H54 (cell line): ENCODE measurements at regions not wholly inside any gene's neighbourhood (a gene's known extent, or its start where the extent isn't known, plus 50 kb on each side); places are given as distances from the start of the nearest gene placed in this dataset.
A peak's percentile ranks its signal among the peaks of the same experiment; 100 is the strongest.
"Not testable (repeated sequence)": the region's sequence is repeated elsewhere in the genome, so short reads cannot be mapped to it uniquely, and the experiment has no call there.

Source experiments
- DNase-seq: peaks from one replicate; pipeline ENCODE4 v3.0.0; 2011; ENCODE audit warnings: low spot score, mixed read lengths; ENCODE audit not compliant: insufficient read length
- FAIRE-seq: peaks from 3 replicates; lab custom pipeline; 2011; peaks lifted over from hg19 to GRCh38; lab: Jason Lieb, UNC
- POLR2A ChIP-seq: IDR thresholded peaks from 2 replicates; pipeline ENCODE4 v1.6.1; 2011; ENCODE audit warnings: low read depth, mild to moderate bottlenecking, low read length

DNA sequence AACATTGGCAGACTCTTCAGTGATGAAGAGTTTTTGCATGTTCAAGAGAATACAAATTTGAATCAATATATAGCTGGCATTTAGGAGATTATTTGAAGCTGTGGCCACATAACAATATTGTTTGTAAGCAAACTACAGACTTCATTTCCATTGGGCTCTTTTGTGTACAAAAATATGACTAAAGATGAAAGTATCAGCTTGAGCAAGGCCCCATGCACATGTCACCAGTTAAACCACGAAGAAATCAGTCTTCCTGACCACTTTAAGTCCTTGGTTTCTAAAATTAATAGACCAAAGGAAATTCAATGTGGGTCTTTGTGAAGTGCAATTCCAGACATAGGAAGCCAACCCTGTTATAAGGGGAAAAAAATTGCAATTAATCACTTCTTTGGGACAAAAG, 1664.6 kb upstream of the ADGRL3 start:
- FAIRE-seq (no peak), DNase-seq (no peak)
- TF ChIP-seq POLR2A: no peak

DNA sequence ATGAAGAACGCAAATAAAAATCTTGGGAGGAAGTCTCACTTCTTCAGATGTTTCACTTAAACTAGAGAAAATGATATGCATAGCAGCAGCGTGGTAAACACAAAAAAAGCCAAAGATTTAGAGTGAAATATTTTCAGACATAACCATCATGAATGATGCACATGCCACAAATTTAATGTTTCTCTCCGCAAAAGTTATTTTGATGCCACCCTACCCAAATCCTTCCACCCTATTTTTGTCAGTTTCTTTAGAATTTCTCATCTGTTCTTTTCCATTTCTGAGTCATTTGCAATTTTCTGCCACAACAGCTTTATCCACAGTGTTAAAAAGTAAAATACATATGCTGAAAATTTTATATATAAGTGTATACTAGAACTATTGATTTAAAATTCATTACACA, 1663.7 kb upstream of the ADGRL3 start:
- TF ChIP-seq POLR2A: no peak
- FAIRE-seq: no peak
- DNase-seq: no peak

DNA sequence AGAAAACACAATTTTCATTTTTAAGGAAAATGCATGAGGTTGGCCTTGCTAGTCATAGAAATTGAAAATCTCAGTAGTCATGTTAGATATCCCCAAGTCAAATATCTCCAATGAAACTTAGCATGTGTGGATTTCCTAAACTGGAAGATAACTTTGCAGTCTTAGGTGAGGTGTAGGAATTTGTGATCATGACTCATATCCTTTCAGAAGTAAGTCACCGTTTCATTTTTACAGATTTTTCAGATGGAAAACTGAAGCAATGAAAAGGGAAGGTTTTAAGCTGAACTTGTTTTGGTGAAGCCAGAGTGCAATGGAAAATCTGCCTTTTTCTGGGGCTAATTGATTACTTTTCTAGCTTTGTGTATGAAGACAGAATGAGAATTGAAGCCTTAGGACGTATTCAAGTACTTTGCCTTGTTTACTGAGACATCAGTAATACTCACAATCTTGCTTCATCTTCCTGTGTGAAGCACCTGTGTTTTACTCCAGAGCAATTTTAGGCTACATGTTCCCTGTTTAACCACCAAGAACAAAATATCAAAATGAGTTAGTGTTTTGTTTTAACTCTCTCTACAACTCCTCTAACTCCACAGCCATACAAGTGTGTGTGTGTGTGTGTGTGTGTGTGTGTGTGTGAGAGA, 1662.8 kb upstream of the ADGRL3 start:
- DNase-seq (no peak), FAIRE-seq (peak; percentile 41)
- TF ChIP-seq POLR2A: no peak

DNA sequence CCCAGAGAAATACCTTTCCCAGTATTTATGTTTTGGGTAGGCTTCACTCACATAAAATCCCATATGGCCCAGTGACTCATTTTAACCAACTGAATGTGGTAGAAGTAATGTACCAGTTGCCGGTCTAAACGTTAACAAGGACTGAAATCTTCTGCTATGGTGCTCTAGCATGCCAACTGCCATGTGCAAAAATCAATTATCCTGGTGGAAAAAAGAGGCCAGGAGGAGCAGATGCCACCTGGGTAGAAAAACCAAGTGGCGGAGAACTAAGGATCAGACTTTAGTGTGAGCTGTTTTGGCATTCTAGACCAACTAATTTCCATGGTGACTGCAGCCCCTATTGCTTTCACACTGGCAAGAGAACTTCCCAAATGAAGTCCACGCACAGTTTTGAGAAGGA, 1660.7 kb upstream of the ADGRL3 start:
- DNase-seq: no peak
- no peak for FAIRE-seq
- TF ChIP-seq POLR2A: no peak

DNA sequence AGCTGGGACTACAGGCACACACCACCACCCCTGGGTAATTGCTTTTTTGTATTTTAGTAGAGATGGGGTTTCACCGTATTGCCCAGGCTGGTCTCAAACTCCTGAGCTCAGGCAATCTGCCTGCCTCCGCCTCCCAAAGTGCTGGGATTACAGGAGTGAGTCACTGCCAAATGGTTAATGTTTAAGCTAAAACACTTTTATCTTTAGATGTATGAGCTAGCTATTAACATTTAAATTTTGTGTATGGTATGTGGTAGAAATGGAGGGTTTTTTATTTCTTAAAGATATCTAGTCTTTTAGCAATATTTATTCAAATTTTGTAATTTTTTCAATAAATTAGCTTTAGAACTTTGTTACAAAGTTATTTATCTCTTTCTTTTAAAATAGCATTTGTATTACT, 1659.8 kb upstream of the ADGRL3 start:
- FAIRE-seq: no peak
- TF ChIP-seq POLR2A: no peak

DNA sequence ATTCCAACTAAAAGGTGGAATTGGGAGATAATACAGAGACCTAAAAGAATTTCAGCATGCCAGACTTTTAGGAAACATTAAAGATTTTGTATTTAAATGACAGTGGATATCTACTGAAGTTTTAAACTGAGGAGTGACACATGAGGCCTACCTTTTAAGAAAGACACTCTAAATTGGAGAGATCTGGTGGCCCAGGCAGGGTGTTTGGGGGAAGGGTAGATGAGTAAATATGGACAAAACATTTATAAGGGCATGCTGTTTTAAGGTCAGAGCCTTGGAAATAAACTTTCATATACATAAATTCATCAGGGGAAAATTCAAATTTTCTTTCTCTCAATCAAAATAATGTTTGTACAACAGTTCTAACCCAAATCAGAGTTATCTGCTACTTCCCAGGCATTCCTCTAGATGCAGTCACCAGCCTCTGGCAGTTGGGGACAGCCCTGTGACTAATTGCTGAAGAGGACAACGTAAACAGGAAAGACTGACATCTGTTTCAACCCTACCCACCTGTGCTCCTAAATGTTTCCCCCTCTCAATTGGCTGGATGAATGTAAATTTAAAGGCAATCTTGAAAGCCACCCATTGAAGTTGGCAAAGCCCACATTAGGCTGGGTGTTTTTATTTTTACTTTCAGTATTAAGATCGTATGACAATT, 1646.9 kb upstream of the ADGRL3 start:
- no peak for TF ChIP-seq POLR2A
- DNase-seq: peak; percentile 4

More for the DNA sequence above, 1659.8 kb upstream of the ADGRL3 start:
- DNase-seq: no peak

DNA sequence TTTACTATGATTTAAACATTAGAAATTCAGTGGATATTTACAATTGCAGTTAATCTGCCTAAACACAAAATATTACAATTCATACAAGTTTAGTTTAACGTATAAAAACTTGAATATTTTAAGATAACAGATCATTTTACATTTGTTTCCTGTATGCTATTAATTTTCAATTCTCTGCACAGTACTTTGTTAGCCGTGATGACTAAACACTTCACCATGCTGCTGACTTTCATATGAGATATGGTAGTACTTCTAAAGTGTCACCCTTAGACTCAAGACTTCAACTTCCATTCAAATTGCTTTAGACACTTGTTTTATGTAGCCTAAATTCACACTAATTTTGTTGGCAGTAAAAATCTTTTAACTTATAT, 1646.4 kb upstream of the ADGRL3 start:
- FAIRE-seq (peak; percentile 71), DNase-seq (no peak)
- no peak for TF ChIP-seq POLR2A

More for the DNA sequence above, 1646.9 kb upstream of the ADGRL3 start:
- peak; percentile 68 for FAIRE-seq

DNA sequence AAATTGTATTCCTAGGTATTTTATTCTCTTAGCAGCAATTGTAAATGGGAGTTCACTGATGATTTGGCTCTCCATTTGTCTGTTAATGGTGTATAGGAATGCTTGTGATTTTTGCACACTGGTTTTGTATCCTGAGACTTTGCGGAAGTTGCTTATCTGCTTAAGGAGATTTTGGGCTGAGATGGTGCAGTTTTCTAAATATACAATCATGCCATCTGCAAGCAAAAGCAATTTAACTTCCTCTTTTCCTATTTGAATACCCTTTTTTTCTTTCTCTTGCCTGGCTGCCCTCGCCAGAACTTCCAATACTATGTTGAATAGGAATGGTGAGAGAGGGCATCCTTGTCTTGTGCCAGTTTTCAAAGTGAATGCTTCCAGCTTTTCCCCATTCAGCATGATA, 1643.9 kb upstream of the ADGRL3 start:
- not testable (repeated sequence) for DNase-seq

DNA sequence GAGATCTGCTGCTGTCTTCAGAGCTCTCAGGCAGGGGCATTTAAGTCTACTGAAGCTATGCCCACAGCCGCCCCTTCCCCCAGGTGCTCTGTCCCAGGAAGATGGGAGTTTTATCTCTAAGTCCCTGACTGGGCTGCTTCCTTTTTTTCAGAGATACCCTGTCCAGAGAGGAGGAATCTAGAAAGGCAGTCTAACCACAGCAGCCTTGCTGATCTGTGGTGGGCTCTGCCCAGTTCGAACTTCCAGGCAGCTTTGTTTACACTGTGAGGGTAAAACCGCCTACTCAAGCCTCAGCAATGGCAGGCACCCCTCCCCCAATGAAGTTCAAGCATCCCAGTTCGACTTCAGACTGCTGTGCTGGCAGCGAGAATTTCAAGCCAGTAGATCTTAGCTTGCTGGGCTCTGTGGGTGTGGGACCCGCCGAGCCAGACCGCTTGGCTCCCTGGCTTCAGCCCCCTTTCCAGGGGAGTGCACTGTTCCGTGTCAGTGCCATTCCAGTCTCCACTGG, 1639.9 kb upstream of the ADGRL3 start:
- not testable (repeated sequence) for FAIRE-seq, DNase-seq

More for the DNA sequence above, 1643.9 kb upstream of the ADGRL3 start:
- FAIRE-seq: not testable (repeated sequence)

DNA sequence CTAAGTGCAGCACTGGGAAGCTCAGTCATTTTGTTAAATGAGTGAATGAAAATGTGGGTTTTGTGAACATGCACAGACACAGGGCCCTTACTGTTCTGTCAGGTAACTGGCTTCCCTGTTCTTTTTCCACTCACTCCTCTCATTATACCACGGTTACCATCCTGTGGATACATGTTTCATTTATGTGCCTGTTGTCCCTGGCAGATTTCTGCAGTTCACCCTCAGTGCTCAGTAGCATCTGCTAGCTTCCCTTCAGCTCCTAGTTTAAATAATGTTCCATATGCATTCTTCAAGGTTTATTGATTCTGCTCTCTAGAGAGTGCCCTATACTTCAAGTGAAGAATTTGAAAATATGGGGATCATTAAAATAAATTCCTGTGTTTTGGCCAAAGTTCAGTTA, 1634.3 kb upstream of the ADGRL3 start:
- DNase-seq (no peak), FAIRE-seq (no peak)
- TF ChIP-seq POLR2A: no peak

DNA sequence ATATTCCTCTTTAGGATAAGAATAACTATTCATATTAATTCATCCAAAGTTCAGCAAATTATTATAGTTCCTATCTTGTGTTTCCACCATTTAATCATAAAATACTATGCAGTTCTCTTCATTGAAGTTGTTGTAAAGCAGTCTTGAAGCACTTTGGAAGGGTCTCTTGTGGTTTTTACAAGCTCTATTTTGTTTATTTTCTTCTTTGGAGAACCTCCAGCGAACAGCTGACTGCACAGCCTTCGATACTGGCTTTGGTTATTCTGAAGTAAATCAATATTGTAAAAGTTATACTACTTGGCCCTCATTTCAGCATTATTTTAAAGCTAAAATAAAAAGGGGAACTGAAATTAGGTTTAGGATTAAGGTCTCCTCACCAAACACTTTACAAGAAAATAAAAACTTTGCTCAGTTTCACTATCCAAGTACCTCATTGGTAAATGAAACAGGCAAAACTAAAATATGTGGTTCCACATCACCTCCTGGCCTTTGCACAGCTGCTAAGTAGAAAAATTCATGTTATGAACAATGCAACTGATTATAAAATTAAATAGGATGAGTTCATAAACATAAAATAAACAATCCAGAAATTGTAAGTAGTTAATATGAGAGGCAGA, 1629.2 kb upstream of the ADGRL3 start:
- TF ChIP-seq POLR2A: no peak
- DNase-seq (no peak), FAIRE-seq (no peak)

DNA sequence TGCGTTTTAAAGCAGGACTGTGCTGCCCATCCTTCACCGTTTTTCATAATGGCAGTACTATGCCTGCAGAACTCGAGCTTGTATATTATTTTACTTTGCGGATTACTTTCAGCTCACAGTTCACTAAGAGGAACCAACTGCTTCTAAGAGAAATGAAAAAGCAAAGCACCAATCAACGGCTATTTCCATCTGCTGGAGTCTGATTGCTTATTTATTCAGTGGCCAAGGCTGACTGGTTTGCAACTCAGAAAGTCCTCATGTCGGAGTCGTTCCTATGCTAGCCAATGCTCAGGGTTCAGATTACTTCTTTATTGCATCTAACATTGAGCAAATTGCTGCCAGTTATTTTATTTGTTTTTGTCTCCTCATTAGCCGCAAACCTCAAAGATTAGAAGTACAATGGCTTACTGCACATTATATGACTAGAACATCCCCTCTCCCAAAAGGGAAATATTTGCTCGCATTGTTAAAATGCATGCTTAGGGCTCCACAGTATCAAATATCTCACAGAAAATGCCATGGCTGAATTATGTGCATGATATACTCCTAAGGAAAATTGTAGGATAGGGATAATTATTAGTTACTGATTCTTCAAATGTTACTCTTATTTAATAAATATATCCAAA, 1628.2 kb upstream of the ADGRL3 start:
- FAIRE-seq (no peak), DNase-seq (no peak)
- no peak for TF ChIP-seq POLR2A

DNA sequence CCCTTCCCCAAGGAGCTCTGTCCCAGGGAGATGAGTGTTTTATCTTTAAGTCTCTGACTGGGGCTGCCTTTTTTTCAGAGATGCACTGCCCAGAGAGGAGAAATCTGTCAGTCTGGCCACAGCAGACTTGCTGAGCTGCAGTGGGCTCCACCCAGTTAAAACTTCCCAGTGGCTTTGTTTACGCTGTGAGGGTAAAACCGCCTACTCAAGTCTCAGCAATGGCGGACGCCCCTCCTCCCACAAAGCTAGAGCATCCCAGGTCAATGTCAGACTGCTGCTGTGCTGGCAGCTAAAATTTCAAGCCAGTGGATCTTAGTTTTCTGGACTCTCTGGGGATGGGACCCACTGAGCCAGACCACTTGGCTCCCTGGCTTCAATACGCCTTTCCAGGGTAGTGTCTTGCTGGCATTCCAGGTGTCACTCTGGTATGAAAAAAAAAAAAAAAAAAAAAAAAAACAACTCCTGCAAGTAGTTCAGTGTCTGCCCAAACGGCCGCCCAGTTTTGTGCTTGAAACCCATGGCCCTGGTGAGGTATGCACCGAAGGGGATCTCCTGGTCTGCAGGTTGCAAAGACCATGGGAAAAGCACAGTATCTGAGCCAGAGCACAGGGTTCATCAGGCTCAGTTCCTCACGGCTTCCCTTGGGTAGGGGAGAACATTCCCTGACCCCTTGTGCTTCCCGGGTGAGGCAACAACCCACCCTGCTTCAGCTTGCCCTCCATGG, 1616.1 kb upstream of the ADGRL3 start:
- TF ChIP-seq POLR2A: no peak
- FAIRE-seq (no peak), DNase-seq (no peak)
